ENCODE measurements at regions not wholly inside any gene's neighbourhood (a gene's known extent, or its start where the extent isn't known, plus 50 kb on each side); places are given as distances from the start of the nearest gene placed in this dataset.

DNA sequence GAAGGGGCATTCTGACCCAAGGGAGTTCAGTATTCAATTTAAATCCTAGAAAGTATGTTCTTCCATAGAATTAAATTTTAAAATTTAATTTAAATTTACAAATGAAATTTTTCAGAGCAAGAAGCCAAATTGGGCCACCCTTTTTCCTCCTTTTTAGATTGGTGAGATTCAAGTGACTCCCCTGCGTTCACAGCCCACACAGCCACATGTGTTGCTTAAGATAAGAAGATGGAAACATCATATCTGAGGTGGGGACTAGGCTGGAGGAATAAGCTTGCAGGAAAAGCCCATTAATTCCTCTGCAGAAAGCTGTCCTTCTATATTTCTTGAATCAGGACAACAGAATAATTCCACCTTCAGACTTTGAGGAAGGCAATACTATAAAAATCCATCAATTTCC, 392.7 kb upstream of the ZNF507 start:
- Mint-ChIP-seq H3K9me3 (no peaks in the 10 kb centered on the region), H3K36me3 (no peaks in the 10 kb centered on the region), H3K4me3 (no peak overlapping the region), H3K4me1 (no peaks in the 10 kb centered on the region), H3K27ac (no peak overlapping the region), H3K27me3 (no peaks in the 10 kb centered on the region)

DNA sequence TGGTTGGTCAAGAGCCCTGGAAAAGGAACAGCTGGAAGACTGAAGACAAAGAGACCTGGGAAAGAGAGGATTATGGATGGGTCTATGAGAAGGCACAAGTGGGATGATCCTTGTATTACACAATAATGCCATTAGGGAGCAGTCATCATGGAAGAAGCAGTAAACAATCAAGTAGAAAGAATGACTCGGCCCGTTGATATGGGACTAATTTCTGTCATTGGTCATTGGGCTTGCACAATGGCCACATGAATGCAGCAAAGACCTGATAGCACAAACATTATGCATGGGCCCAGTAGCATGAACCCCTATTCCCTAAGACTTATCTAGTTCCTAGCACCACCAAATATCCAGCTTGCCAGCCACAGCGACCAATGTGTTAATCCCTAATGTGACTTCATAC, 390.3 kb upstream of the ZNF507 start:
- no peaks in the 10 kb centered on the region for H3K9me3 Mint-ChIP-seq
- H3K27me3 Mint-ChIP-seq: no peaks in the 10 kb centered on the region
- no peak overlapping the region for H3K4me3 Mint-ChIP-seq
- no peaks in the 10 kb centered on the region for H3K36me3 Mint-ChIP-seq
- no peak overlapping the region for H3K27ac Mint-ChIP-seq
- no peaks in the 10 kb centered on the region for H3K4me1 Mint-ChIP-seq

DNA sequence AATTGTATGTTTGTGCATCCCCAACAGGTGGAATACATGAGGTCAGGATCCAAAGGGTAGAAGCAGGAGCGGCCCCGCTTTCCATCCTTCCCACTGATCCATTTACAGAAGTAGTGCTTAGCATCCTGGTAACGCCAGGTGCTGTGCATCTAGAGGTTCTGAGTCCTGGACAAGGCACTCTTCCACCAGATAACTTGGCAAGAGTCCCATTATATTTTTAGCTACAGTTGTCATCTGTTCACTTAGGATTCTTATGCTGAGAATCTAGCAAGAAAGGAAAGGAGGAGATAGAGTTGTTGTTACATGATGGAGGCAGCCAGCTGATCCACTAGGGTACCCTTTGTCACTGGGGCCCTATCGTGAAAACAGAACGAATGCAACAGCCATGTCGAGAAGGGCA, 389.5 kb upstream of the ZNF507 start:
- no peaks in the 10 kb centered on the region for H3K27me3 Mint-ChIP-seq
- no peak overlapping the region for H3K4me3 Mint-ChIP-seq
- no peaks in the 10 kb centered on the region for H3K4me1 Mint-ChIP-seq
- H3K36me3 Mint-ChIP-seq: no peaks in the 10 kb centered on the region
- no peaks in the 10 kb centered on the region for H3K9me3 Mint-ChIP-seq
- H3K27ac Mint-ChIP-seq: no peak overlapping the region

GRCh38 chr19:31956771-31957392, 388.5 kb upstream of the ZNF507 start:
- Mint-ChIP-seq H3K36me3 (no peaks in the 10 kb centered on the region), H3K9me3 (no peaks in the 10 kb centered on the region), H3K27me3 (no peaks in the 10 kb centered on the region), H3K27ac (no peak overlapping the region), H3K4me1 (no peaks in the 10 kb centered on the region), H3K4me3 (no peak overlapping the region)

- no peak overlapping the region for H3K27ac Mint-ChIP-seq
- H3K9me3 Mint-ChIP-seq: no peaks in the 10 kb centered on the region
- H3K4me1 Mint-ChIP-seq: no peaks in the 10 kb centered on the region
- no peak overlapping the region for H3K4me3 Mint-ChIP-seq
- no peaks in the 10 kb centered on the region for H3K27me3 Mint-ChIP-seq
- no peaks in the 10 kb centered on the region for H3K36me3 Mint-ChIP-seq
These were observed 387.7 kb upstream of the ZNF507 start for GRCh38 chr19:31957711-31958110.

DNA sequence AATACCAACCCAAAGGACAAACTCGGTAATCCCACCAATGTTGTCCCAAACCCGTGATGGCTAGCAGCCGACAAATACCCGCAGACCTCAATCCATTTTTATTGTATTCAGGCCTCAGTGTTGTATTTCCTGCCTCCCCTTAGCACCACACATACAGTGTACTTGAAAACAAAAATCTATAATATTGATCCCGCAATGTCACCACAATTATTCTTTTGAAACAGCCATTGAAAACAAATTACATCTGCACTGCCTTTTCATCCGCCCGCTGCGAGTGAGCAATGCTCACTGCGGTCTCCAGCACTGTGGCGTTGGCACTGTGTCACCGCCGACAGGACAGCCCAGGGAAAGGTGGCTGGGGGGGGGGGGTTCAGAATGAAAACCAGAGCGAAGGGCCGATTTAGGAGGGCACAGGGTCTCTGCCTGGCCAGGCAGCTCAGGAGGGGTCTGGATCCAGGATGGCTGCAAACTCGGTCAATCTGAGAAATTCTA, 385.8 kb upstream of the ZNF507 start:
- Mint-ChIP-seq H3K9me3 (no peaks in the 10 kb centered on the region), H3K27me3 (no peaks in the 10 kb centered on the region), H3K4me1 (no peaks in the 10 kb centered on the region), H3K36me3 (no peaks in the 10 kb centered on the region), H3K27ac (no peak overlapping the region), H3K4me3 (no peak overlapping the region)

DNA sequence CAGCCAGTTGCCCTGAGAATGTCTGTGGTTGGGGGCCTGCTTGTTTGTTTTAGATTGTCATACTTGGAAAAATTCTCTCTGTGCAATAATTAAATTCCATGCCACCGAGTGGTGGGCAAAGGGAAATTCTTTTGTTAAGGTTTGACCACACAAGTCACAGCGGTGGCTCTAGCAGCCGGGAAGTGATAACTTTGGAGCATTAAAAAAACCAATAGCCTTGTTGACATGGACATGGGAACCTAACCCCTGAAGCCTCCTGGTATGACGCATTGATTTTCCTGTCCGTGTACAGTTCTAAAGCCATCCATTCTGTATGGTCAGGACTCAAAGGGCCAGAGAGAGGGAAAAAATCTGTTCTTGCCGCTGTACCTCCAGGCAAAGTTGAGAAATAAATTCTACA, 384.9 kb upstream of the ZNF507 start:
- H3K4me3 Mint-ChIP-seq: no peak overlapping the region
- H3K9me3 Mint-ChIP-seq: no peaks in the 10 kb centered on the region
- H3K4me1 Mint-ChIP-seq: no peaks in the 10 kb centered on the region
- H3K27me3 Mint-ChIP-seq: no peaks in the 10 kb centered on the region
- no peak overlapping the region for H3K27ac Mint-ChIP-seq
- H3K36me3 Mint-ChIP-seq: no peaks in the 10 kb centered on the region

- no peaks in the 10 kb centered on the region for H3K9me3 Mint-ChIP-seq
- no peaks in the 10 kb centered on the region for H3K27me3 Mint-ChIP-seq
- H3K36me3 Mint-ChIP-seq: no peaks in the 10 kb centered on the region
- no peak overlapping the region for H3K27ac Mint-ChIP-seq
- H3K4me3 Mint-ChIP-seq: no peak overlapping the region
- H3K4me1 Mint-ChIP-seq: no peaks in the 10 kb centered on the region
These were observed 384.2 kb upstream of the ZNF507 start for GRCh38 chr19:31961191-31961590.

- Mint-ChIP-seq H3K4me3 (no peak overlapping the region), H3K36me3 (no peaks in the 10 kb centered on the region), H3K27ac (no peak overlapping the region), H3K27me3 (no peaks in the 10 kb centered on the region), H3K4me1 (no peaks in the 10 kb centered on the region), H3K9me3 (no peaks in the 10 kb centered on the region)
These were observed 383.7 kb upstream of the ZNF507 start for GRCh38 chr19:31961667-31962066.

- Mint-ChIP-seq H3K4me3 (no peak overlapping the region), H3K9me3 (no peaks in the 10 kb centered on the region), H3K27ac (no peak overlapping the region), H3K36me3 (no peaks in the 10 kb centered on the region), H3K27me3 (no peaks in the 10 kb centered on the region), H3K4me1 (no peaks in the 10 kb centered on the region)
These were observed 382.8 kb upstream of the ZNF507 start for GRCh38 chr19:31962561-31962996.

DNA sequence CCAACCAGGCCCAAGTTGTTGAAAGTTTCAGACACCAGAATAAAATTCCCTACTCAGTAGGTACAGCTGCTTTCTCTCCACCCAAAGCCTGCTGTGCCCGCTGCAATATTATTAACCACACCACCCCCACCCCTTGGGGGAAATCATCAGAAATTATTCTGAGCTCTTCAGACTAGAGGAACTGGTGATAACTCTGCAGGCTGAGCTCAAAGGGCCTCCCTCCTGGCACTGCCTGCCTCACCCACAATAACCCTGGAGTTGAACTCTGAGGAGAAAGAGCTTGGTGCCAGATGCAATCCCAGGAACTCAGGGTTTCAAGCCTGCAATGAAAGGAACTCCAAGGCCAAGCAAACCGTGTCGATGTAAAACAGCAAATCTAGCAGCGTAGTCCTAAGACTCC, 381.7 kb upstream of the ZNF507 start:
- Mint-ChIP-seq H3K9me3 (no peaks in the 10 kb centered on the region), H3K27ac (no peak overlapping the region), H3K36me3 (no peaks in the 10 kb centered on the region), H3K27me3 (no peaks in the 10 kb centered on the region), H3K4me3 (no peak overlapping the region), H3K4me1 (no peaks in the 10 kb centered on the region)

DNA sequence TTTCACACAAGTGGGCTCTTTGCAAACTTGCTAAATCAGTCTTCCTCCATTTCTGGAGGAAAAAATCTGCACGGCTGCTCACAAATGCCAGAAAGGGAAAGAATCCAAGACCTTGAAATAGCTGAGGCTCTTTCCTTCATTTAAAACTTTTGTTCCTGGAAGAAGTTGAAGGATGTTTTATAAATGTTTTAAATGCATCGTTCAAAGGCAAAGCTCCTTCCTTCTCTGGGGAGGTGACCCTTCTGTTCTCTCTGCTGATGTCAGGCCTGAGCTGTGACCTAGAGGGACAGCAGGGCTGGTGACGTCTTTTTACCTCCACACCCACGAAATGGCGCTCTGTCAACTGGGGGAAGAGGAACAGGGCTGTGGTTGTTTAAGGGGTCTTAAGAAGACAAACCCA, 376.4 kb upstream of the ZNF507 start:
- H3K27me3 Mint-ChIP-seq: no peaks in the 10 kb centered on the region
- H3K9me3 Mint-ChIP-seq: no peaks in the 10 kb centered on the region
- no peak overlapping the region for H3K4me3 Mint-ChIP-seq
- no peaks in the 10 kb centered on the region for H3K4me1 Mint-ChIP-seq
- H3K27ac Mint-ChIP-seq: no peak overlapping the region
- H3K36me3 Mint-ChIP-seq: no peaks in the 10 kb centered on the region

GRCh38 chr19:31970027-31970461, 375.4 kb upstream of the ZNF507 start:
- Mint-ChIP-seq H3K27ac (no peak overlapping the region), H3K36me3 (no peaks in the 10 kb centered on the region), H3K4me3 (no peak overlapping the region), H3K27me3 (no peaks in the 10 kb centered on the region), H3K9me3 (no peaks in the 10 kb centered on the region), H3K4me1 (no peaks in the 10 kb centered on the region)

- Mint-ChIP-seq H3K27ac (no peak overlapping the region), H3K36me3 (no peaks in the 10 kb centered on the region), H3K4me1 (no peaks in the 10 kb centered on the region), H3K9me3 (no peaks in the 10 kb centered on the region), H3K4me3 (no peak overlapping the region), H3K27me3 (no peaks in the 10 kb centered on the region)
These were observed 371.1 kb upstream of the ZNF507 start for GRCh38 chr19:31974290-31974689.

GRCh38 chr19:31974941-31975340, 370.5 kb upstream of the ZNF507 start:
- no peaks in the 10 kb centered on the region for H3K27me3 Mint-ChIP-seq
- no peaks in the 10 kb centered on the region for H3K9me3 Mint-ChIP-seq
- no peak overlapping the region for H3K27ac Mint-ChIP-seq
- no peaks in the 10 kb centered on the region for H3K36me3 Mint-ChIP-seq
- H3K4me1 Mint-ChIP-seq: no peaks in the 10 kb centered on the region
- no peak overlapping the region for H3K4me3 Mint-ChIP-seq

DNA sequence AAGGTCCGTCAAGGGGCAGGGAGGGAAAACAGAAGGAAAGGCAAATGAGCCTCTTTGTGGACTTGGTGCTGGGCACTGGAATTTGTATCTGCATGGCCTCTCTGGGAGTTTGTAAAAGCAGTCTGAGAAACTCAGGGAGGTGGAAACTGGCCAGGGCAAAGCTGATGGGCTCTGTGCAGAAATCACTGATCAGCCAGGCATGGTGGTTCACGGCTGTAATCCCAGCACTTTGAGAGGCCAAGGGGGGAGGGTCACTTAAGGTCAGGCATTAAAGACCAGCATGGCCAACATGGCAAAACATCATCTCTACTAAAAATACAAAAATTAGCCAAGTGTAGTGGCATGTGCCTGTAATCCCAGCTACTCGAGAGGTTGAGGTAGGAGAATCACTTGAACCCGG, 369.9 kb upstream of the ZNF507 start:
- Mint-ChIP-seq H3K36me3 (no peaks in the 10 kb centered on the region), H3K27ac (no peak overlapping the region), H3K9me3 (no peaks in the 10 kb centered on the region), H3K4me3 (no peak overlapping the region), H3K27me3 (no peaks in the 10 kb centered on the region), H3K4me1 (no peaks in the 10 kb centered on the region)
